ENCODE measurements at regions not wholly inside any gene's neighbourhood (a gene's known extent, or its start where the extent isn't known, plus 50 kb on each side); places are given as distances from the start of the nearest gene placed in this dataset.

- ChIA-PET POLR2A (no interaction called here), CTCF (interaction anchor here (1.0 to 1.2 kb wide), 2 partner anchors 11 to 174 kb away, joined by 3 to 7 read pairs; no protein-coding TSS in a partner anchor)
- Histone ChIP-seq H3K79me2 (ENCODE audit: control insufficient read depth, insufficient read depth, low read length) (no peaks in the 10 kb centered on the region), H3K9me3 (replicated peaks; ENCODE audit: control insufficient read depth, insufficient read depth, low read length) (no peaks in the 10 kb centered on the region), H3K4me2 (ENCODE audit: insufficient read depth, low read length) (no peak overlapping the region), H3K9me1 (replicated peaks; ENCODE audit: control insufficient read depth, extremely low read depth, insufficient read depth, low read length) (no peaks in the 10 kb centered on the region), H2AFZ (ENCODE audit: low read depth, low read length) (no peak overlapping the region), H3K36me3 (ENCODE audit: control insufficient read depth in 2 of 2, extremely low read depth in 1 of 2, insufficient read depth in 2 of 2, low read length in 2 of 2) (no peaks in the 10 kb centered on the region), H3K4me3 (replicated peaks in 1 of 3; ENCODE audit: insufficient read depth in 1 of 3, low read depth in 1 of 3, low read length in 3 of 3) (no peak overlapping the region), H3K9ac (replicated peaks; ENCODE audit: extremely low read depth, insufficient read depth, low read length) (no peak overlapping the region), H3K4me1 (ENCODE audit: control insufficient read depth, extremely low read depth, insufficient read depth, low read length) (no peaks in the 10 kb centered on the region), H4K20me1 (replicated peaks; ENCODE audit: control insufficient read depth, extremely low read depth, insufficient read depth, low read length) (no peaks in the 10 kb centered on the region), H3K27ac (ENCODE audit: insufficient read depth, low read depth, low read length) (no peak overlapping the region), H3K27me3 (ENCODE audit: control insufficient read depth in 2 of 2, insufficient read depth in 2 of 2, low read length in 2 of 2) (no peaks in the 10 kb centered on the region)
- intact Hi-C loops (cut with micrococcal nuclease) = no loop called here
- no peak for TF ChIP-seq FOS (IDR thresholded peaks at IDR 0.05; ENCODE audit: borderline replicate concordance, insufficient read depth, low read length)
- dilution Hi-C loops (cut with MboI; ENCODE audit: extremely low pct_ligation_motif_present, low sequenced_read_pairs) = no loop called here
- DNase-seq (ENCODE audit: low read depth, low spot score) = no peak
- FAIRE-seq = no peak
- no TSS peak for BruUV-seq (replicated peaks)
Observed at GRCh38 chr12:85693093-85693665, 143.0 kb downstream of the RASSF9 start.

- no peak for TF ChIP-seq GATA2 (IDR thresholded peaks at IDR 0.05; ENCODE audit: insufficient read depth, insufficient read length, low read depth, low read length)
- no peak for TF ChIP-seq CTCF (IDR thresholded peaks at IDR 0.05; ENCODE audit: extremely low read depth in 1 of 2, insufficient read depth in 1 of 2, low read depth in 1 of 2, low read length in 2 of 2)
- no peak for TF ChIP-seq POLR2A (IDR thresholded peaks at IDR 0.05; ENCODE audit: low read depth, low read length)
- no peak for TF ChIP-seq MYC (IDR thresholded peaks at IDR 0.05; ENCODE audit: low read depth, low read length)
- no peak for TF ChIP-seq JUN (IDR thresholded peaks at IDR 0.05; ENCODE audit: borderline replicate concordance, insufficient read depth, insufficient read length, low read depth)
- no peak for TF ChIP-seq EZH2 (IDR thresholded peaks at IDR 0.05; ENCODE audit: borderline replicate concordance, low read depth, low read length, severe bottlenecking)
- no peak for TF ChIP-seq MAX (IDR thresholded peaks at IDR 0.05; ENCODE audit: insufficient read depth, insufficient read length)
- no peak for TF ChIP-seq FOS (IDR thresholded peaks at IDR 0.05; ENCODE audit: borderline replicate concordance, insufficient read depth, low read length)
- no peak for TF ChIP-seq POLR2AphosphoS5 (IDR thresholded peaks at IDR 0.05; ENCODE audit: insufficient read depth, low read depth, low read length)
- POLR2A ChIA-PET = no interaction called here
- Histone ChIP-seq H3K4me1 (ENCODE audit: control insufficient read depth, extremely low read depth, insufficient read depth, low read length) (no peaks in the 10 kb centered on the region), H3K27ac (ENCODE audit: insufficient read depth, low read depth, low read length) (no peak overlapping the region), H3K9me1 (replicated peaks; ENCODE audit: control insufficient read depth, extremely low read depth, insufficient read depth, low read length) (no peaks in the 10 kb centered on the region), H3K4me3 (replicated peaks in 1 of 3; ENCODE audit: insufficient read depth in 1 of 3, low read depth in 1 of 3, low read length in 3 of 3) (no peak overlapping the region), H3K27me3 (ENCODE audit: control insufficient read depth in 2 of 2, insufficient read depth in 2 of 2, low read length in 2 of 2) (no peaks in the 10 kb centered on the region), H2AFZ (ENCODE audit: low read depth, low read length) (no peak overlapping the region), H3K4me2 (ENCODE audit: insufficient read depth, low read length) (no peak overlapping the region), H3K79me2 (ENCODE audit: control insufficient read depth, insufficient read depth, low read length) (no peaks in the 10 kb centered on the region), H3K9me3 (replicated peaks; ENCODE audit: control insufficient read depth, insufficient read depth, low read length) (no peaks in the 10 kb centered on the region), H3K9ac (replicated peaks; ENCODE audit: extremely low read depth, insufficient read depth, low read length) (no peak overlapping the region), H4K20me1 (replicated peaks; ENCODE audit: control insufficient read depth, extremely low read depth, insufficient read depth, low read length) (no peaks in the 10 kb centered on the region), H3K36me3 (ENCODE audit: control insufficient read depth in 2 of 2, extremely low read depth in 1 of 2, insufficient read depth in 2 of 2, low read length in 2 of 2) (no peaks in the 10 kb centered on the region)
- CTCF ChIA-PET = no interaction called here
- intact Hi-C loops (cut with micrococcal nuclease) = no loop called here
- BruUV-seq (replicated peaks) = no TSS peak
- FAIRE-seq (no peak), DNase-seq (ENCODE audit: low read depth, low spot score) (peak; percentile 8)
- dilution Hi-C loops (cut with MboI; ENCODE audit: extremely low pct_ligation_motif_present, low sequenced_read_pairs) = no loop called here
Observed at GRCh38 chr12:85695097-85695715, 141.0 kb downstream of the RASSF9 start.
